NCI-H128 (cell line): ENCODE measurements at regions not wholly inside any gene's neighbourhood (a gene's known extent, or its start where the extent isn't known, plus 50 kb on each side); places are given as distances from the start of the nearest gene placed in this dataset.

Experiments
- DNase-seq: peaks from one replicate; lab custom pipeline; 2025; ENCODE audit not compliant: unreplicated experiment; lab: John Stamatoyannopoulos, UW

DNA sequence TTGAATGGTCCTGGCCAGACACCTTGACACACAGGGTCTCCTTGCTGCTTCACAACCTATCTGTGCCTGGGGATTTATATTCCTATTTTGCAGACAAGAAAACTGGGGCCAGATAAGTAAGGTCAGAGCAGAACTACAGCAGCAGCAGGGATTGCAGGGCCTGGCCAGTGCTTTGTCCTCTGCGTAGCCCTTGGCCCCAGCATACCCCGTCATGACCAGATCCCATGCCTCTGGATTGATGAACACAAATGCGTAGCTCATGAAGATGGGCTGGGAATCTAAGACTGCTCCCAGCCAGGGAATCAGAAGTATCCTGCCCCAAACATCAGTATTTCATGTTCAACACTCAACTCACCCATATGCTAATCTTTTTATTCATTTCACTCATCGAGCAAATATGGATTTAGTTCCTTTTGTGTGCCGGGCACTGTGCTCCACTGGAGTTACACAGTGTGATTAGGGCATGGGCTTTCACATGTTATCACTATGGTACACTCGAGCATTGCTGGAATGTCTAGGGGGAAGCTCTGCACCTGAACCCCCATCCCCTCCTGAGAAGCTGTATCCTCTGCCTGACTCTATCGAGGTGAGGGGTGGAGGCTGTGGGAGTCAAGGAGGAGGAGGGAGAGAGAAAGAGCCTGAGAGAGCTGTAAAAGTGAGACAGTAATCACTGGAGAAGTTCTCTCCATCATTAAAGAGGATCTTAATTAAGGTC lies 143.3 kb downstream of the CYP26B1 start:
- no peak for DNase-seq

DNA sequence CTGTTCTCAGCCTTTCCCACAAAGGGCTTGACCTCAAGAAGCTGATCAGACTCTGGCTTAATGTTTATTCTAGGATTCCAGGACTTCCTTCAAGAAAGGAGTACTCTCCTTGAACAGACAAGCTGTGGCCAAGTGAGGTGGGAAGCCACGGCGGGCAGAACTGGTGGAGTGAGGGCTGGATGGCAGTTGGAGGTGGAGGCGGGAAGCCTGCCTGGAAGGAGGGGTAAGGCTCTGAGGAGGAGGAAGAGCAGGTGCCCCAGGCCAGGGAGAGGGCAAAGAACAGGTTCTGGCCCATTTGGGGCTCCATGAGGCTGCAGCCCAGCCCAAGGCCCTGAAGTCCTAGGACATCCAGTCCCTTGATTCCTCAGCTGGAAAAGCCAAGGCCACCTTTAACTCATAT lies 143.9 kb downstream of the CYP26B1 start:
- DNase-seq: no peak

DNA sequence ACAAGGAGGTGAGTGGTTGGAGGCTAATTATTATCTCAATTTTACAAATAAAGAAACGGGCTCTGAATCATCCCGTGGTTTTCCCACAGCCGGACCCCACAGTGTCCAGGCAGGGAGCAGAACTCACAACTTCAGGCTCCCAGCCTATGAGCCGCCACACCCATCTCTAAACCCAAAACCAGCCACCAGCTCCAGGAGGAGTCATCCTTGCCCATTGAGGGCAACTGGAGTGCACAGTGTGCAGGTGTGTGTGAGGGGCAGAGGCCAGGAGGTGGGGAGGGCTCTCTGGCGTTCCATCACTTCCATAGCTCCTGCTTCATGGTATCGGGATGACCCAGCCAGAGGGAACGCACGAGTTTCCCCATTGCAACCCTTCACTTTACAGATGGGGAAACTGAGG lies 144.5 kb downstream of the CYP26B1 start:
- no peak for DNase-seq

DNA sequence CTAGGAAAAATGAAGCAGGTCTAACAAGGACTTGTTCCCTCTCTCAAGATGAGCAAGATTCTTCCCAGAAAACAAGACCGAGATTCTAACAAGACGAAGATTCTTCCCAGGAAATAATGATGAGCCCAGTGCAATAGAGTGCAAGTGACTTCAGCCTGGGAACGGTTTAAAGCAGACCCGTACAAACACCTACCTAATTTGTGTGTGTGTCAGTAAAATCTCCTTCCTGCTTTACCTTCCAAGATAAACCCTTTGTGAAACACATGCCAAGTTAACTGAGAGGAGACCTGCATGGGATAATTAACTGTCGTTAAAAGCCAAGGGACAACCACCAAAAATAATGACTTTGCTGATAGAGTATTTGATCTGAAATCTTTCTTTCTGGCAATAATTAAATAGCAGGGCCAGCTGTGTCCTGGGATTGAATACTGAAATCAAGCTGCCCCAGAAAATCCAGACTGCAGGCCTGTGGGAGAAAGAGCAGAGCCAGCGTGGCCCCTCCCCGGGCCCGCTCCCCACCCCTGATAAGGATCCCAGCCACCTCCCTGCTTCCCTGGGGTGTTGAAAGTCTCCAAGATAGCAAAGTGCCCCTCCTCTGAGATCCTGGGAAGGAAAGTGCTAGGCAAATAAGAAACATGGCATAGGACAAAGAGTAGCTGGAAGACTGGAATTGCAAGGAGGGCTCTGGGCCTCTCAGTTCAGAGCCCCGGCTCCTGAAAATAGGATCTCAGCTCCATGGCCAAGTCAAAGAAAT lies 145.5 kb downstream of the CYP26B1 start:
- no peak for DNase-seq

DNA sequence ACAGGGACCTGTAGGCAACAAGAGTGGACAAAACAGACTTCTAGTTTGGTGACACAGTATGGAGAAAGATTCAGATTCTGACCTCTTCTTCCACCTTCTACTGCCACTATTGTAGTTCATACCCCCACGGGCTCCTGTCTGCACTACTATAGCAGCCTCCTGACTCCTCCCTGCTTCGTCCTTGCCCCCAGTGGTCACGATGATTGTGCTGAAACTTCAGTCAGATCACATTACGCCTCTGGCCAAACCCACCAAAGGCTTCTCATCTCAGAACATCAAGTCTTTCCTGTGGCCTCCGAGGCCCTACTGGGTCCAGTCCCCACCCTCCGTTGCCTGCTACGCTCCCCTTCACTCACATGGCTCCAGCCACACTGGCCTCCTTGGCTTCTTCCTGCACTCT lies 147.6 kb downstream of the CYP26B1 start:
- no peak for DNase-seq

DNA sequence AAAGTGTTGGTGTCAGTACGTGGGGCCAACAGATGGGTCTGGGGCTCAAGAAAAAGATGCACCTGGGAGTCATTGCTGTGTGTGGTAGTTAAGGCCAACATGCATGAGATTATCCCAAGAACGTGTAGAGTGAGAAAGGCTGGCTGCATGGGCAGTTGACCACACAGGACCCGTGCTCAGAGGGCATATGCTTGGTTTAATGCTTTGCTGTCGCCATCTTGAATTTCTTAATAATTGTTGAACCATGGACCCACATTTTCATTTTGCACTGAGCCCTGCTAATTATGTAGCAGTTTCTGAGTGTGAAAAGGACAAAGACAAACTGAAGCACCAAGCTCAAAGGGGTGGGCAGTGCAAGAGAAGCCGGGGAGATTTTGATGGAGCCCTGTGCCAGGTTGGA lies 148.1 kb downstream of the CYP26B1 start:
- DNase-seq: no peak

DNA sequence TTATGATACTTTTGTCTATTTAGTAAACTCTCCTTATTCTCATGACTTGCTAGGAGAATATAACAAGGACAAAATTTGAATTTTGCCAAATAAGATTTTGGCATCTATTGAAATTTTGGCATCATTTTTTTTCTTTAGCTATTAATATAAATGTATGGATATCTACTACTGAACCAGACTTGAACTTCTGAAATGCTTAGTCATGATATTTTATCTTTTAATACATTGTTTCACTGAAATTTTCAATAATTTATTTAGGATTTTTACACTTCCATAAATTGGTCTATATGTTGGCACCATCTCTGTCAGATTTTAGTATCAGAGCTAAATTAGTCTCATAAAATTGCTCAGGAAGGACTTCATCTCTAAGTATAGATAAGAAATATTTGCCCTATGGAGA lies 149.8 kb downstream of the CYP26B1 start:
- DNase-seq: no peak

DNA sequence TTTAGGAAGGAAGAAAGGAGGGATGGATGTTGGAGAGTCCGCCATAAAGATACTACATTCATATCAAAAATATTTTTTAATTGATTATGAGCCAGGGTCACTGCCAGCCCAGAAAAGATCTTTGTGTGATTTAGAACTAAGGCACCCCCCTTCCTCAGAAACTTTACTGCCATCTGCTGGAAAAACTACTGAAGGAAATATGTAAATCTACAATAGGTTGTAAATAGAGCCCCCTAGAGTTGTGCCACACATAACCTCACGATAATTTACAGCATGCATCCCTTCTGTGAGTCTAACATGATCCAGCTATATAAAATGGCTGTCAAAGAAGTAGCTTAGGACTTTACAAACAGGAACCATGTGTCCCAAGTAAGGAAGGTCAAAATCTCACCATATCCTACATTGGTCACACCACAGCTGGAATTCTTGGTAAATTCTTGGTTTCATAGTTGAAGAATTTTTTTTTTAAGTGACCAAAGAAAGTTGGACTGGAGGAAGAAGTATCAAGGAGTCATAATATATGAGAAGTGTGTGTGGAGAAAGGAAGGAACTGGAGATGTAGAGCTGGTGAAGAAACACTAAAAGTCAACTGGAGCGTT lies 152.5 kb downstream of the CYP26B1 start:
- no peak for DNase-seq

DNA sequence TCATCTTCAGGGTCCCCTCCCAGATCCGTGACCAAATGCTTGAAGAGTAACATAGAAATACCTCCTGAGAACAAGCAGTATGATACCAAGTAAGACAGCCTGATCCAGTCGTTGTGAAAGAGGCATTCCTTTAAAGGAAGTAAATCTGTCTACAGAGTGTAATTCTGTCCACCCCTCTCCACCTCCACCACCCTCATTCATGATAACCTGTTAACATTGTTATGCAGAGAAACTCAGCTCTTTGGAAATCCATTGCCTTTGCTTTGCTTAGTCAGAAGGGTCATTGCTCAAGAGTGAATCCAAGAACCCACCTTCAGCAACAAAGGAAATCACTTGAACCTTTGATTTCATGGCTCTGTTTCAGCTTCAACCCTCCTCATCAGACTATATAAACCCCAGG lies 155.6 kb downstream of the CYP26B1 start:
- no peak for DNase-seq

DNA sequence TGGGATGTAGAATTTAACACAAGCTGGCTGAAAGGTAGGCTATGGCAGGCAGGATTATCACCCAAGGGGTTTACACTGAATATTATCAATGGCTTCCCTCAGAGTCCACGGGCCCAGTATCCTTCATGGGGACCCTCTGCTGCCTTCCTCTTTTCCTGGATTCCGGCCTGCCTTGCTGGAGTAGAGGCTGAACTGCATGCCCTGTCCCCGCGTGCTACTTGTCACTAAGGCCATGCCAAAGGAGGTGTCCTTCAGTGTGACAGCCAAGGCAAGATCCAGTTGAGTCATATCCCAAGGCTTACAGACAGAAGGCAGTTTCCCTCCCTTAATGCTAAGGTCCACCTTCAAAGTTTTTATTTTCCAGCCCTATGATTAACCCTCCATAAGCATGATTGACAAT lies 156.3 kb downstream of the CYP26B1 start:
- DNase-seq: no peak

DNA sequence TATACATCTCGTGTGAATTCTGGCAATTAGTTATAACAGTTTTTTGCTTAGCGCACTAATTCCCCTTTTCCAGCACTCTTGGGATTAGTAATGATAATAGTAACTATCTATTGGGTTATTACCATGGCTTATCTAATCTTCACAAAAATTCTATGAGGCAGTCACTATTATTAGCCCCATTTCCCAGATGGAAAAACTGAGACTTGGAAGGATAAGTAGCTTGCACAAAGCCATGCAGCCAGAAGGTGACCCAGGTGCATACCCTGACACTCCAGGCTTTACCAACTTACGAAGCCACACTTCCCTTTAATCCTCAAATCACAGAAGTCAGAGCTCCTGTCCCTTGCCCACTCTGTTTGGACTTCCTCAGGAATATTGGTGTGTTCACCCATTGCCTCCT lies 156.8 kb downstream of the CYP26B1 start:
- DNase-seq: no peak

DNA sequence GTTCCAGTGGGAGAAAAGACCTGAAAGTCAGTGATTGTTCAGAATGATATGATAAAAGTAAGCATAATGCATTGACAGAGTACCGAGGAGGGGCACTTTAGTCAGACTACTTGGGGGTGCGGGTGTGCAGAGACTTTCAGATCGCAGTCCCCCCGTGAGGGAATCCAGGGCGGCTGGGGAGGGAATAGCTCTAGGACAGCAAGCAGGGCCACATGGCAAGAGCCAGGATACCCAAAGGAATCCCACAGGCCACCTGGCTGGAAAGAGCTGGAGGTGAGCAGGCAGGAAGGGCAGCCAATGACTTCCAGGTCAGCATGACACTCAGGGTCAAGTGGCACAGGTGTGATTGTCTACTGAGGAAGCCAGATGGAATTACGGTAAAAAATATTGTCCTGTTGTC lies 157.5 kb downstream of the CYP26B1 start:
- no peak for DNase-seq

DNA sequence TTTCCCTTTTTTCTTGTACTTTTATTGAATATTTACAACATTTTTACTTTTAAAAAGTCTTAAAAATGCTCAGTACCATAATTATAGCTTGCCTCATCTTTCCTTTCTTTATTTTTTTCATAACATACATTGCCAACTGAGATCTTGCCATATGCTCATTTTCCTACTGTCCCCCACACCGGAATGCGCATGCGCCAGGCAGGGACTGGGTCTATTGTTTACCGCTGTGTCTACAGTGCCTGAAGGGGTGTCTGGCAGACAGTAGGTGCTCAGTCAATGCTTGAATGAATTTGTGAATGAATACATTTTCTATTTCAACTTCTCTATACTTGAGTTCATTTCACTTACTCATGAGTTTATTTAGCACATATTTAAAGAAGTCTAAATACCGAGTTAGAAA lies 158.0 kb downstream of the CYP26B1 start:
- no peak for DNase-seq

DNA sequence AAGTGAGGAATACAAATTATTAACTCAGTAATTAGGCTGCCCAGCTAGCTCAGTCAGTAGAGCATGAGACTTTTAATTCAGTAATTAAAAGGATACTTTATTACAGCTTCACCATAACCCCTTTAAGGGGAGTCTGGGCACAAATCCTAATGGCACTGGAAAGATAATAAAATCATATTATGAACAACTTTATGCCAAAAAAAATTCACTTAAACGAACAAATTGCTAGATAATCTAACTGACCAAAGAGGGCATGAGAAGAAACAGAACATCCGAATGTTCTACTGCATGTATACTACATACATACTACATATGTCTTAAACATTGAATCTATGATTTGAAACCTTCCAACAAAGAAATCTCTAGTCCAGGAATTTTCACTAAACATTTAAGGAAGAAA lies 159.5 kb downstream of the CYP26B1 start:
- no peak for DNase-seq

DNA sequence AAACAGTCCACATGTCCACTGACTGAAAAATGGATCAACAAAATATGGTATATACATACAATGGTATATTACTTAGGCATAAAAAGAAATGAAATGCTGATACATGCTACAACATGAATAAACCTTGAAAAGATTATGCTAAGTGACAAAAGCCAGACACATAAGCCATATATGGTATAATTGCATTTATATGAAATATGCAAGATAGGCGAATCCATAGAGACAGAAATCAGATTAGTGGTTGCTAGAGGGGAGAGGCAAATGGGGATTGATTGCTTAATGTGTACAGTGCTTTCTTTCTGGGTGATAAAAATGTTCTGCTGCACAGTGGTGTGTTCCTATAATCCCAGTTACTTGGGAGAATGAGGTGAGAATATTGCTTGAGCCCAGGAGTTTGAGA lies 171.0 kb downstream of the CYP26B1 start:
- DNase-seq: no peak

DNA sequence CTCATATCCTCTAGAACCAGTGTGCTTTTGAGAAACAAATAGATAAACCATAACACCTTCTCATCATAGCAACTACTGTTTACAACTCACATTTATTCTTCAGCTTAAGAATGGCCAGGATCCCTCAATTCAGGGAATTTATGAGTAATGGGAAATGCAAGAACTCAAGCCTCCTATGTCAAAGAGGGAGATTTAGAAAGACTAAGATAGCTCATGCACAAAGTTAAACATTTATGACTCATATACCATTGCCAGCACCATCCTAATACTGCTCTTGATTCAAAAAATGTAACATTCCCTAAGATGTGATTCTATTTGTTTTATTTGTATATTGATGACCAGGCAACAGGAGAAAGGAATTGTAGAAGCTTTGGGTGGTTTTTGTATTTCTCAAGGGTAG lies 172.8 kb downstream of the CYP26B1 start:
- DNase-seq: no peak

DNA sequence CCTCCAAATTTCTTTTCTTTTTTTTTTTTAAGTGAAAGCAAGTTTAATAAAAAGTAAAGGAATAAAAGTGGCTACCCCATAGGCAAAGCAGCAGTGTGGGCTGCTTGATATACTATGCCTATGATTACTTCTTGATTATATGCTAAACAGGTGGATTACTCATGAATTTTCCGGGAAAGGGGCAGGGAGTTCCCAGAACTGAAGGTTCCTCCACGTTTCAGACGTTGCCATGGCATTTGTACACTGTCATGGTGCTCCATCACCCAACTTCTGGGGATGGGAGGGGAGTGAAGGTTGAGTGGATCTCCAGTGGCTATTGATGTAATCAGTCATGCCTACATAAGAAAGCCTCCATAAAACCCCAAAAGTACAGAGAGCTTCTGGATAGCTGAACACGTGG lies 176.2 kb downstream of the CYP26B1 start:
- DNase-seq: no peak

DNA sequence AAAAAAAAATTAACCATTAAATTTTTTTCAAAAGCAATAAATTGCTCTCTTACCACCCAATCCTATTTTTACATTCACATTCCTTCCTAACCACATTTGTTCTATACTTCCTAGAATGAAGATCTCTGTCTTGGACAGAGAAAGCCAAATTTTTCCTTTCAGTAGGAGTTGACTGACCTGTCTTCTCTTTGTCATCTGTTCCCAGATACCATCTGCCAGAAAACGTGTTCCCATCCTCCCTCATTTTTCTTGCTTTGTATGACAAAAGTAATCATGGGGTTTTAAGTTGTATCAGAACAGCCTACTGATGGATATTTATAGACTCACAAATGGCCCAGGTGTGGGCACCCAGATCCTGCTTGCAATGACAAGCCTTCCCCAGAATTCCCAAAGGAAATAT lies 182.1 kb downstream of the CYP26B1 start:
- DNase-seq: no peak

DNA sequence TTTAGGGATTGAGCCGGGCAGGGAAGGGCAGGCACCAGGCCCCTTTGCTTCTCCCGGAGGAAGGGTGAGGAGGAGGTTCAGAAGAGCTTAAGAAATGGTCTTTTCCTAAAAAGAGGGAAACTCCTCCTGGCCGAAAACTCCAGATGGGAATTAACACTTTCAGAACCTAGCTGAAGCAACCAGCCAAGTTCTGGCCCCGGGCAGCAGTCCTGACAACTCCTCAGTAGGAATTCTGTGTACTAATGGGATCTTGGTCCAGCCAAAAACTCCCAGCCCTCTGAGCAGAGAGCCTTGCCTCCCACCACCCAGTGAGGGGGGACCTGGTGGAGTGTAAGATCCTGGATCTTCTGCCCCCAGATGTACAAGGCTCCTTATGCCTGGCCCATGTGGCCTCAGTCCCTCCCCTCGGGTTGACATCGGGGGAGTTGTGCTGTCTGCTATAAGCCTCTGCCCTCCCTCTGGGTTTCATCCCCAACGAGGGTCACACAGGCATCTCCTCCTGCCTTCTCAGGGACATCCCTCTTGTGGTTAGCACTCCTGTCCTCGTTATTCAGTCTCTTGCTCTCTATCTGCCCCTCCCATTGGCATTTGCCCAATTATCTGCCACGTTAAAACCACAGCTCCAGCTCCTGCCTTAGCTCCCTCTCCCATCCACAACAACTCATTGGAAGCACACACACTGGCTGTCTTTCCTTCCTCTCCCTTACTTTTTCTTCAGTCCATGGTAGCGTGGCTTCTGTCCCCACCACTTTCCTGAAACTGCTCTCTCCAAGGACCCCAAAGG lies 184.6 kb downstream of the CYP26B1 start:
- DNase-seq: no peak

DNA sequence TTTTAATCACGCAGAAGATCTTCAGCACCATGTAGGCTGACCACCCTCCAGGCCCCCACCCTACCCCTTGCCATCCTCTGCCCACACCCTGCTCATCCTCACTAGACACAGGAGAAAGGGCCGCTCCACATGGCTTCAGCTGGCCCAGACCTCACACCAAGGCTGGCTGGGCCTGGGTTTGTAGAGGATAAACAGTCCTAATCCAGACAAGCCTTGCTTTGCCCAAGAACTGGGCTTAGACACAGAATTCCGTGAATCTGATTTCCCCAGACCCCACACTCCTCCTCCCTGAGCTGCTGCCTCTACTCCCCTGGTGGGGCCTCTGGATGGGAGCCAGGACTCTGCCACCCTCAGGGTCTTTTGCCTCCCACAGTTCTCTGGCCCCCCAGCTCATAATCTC lies 185.3 kb downstream of the CYP26B1 start:
- no peak for DNase-seq

DNA sequence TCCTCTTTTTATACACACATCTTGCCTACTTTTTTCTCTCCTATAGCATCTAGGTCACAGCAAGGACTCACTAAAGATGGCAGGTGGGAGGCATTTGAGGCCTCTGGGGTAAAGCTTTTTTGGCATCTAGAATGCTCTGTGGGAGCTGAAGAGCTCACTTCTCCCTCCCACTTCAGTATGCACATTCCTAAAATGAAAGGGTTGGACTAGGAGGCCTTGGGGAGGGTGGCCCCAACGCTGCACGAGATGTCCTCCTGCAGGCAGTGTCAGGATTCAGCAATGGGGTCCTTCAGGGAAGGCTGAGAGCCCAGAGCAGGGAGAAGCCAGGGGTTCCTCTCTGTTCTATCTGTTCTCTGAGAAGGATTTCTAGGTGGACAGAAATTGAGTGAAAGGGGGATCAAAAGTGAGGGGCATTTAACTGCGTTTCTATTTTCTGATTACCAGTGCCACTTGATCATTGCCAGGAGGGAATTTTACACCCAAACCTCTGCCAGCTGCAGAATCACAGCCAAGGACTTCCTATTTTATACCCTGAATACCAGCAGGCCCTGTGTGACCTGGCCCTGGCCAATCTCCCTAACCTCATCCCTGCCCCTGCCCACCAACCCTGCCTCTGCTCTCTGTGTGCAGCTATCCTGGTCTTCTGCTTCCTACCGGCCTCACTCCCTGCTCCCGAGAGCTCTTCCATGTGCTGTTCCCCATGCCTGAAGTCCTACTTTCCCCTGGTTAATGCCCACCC lies 186.2 kb downstream of the CYP26B1 start:
- no peak for DNase-seq
